Neural cell (in vitro differentiated cells): ENCODE measurements at regions not wholly inside any gene's neighbourhood (a gene's known extent, or its start where the extent isn't known, plus 50 kb on each side); places are given as distances from the start of the nearest gene placed in this dataset.

Experiments used
- H2AFZ ChIP-seq: fragments of 200-600, 300-800 bp; sonication (generic), shearing (Covaris generic); 2 replicates; pipeline ENCODE4 v1.6.0; 2014; ENCODE audit warnings: low read depth, mild to moderate bottlenecking, antibody characterized with exemption, low read length, moderate library complexity
- H3F3A ChIP-seq: fragments of 200-600 bp; shearing (Covaris generic); 2 replicates; pipeline ENCODE4 v1.6.1; 2016; ENCODE audit warnings: mild to moderate bottlenecking, moderate library complexity, mixed read lengths, antibody characterized with exemption, low read length; ENCODE audit not compliant: insufficient read depth, poor library complexity, severe bottlenecking
- H3K27ac ChIP-seq: fragments of 200-600, 300-800 bp; sonication (generic), shearing (Covaris generic); 2 replicates; pipeline ENCODE4 v1.5.1; 2014; ENCODE audit warnings: mild to moderate bottlenecking, low read length, moderate library complexity
- H3K27me3 ChIP-seq: fragments of 300-800, 200-600 bp; sonication (generic), shearing (Covaris generic); 2 replicates; pipeline ENCODE4 v1.6.0; 2014; ENCODE audit warnings: mild to moderate bottlenecking, low read depth, low read length, moderate library complexity; ENCODE audit not compliant: insufficient read depth
- H3K36me3 ChIP-seq: fragments of 300-800, 200-600 bp; sonication (generic), shearing (Covaris generic); 2 replicates; pipeline ENCODE4 v1.5.1; 2014; ENCODE audit warnings: mild to moderate bottlenecking, antibody characterized with exemption, low read length, moderate library complexity; ENCODE audit not compliant: insufficient read depth
- H3K4me2 ChIP-seq: fragments of 300-800, 200-600 bp; sonication (generic), shearing (Covaris generic); 2 replicates; pipeline ENCODE4 v1.6.0; 2014; ENCODE audit warnings: mild to moderate bottlenecking, low read length
- H3K4me3 ChIP-seq: fragments of 300-800, 200-600 bp; sonication (generic), shearing (Covaris generic); 2 replicates; pipeline ENCODE4 v1.5.1; 2014; ENCODE audit warnings: mild to moderate bottlenecking, low read length, moderate library complexity
- H3K79me2 ChIP-seq: fragments of 200-600 bp; shearing (Covaris generic); replicated peaks from 2 replicates; pipeline ENCODE4 v1.6.0; 2014; ENCODE audit warnings: mild to moderate bottlenecking, low read length, moderate library complexity; ENCODE audit not compliant: insufficient read depth
- H3K9ac ChIP-seq: fragments of 300-800, 200-600 bp; sonication (generic), shearing (Covaris generic); 2 replicates; pipeline ENCODE4 v1.6.1; 2016; ENCODE audit warnings: mild to moderate bottlenecking, low read length, mixed read lengths
- H3K9me2 ChIP-seq: fragments of 200-600 bp; shearing (Covaris generic); 2 replicates; pipeline ENCODE4 v1.6.1; 2016; ENCODE audit warnings: mild to moderate bottlenecking, low read length, mixed read lengths; ENCODE audit not compliant: insufficient read depth
- H3K9me3 ChIP-seq: fragments of 200-600, 300-800 bp; sonication (generic), shearing (Covaris generic); 2 replicates; pipeline ENCODE4 v1.6.1; 2016; ENCODE audit warnings: mild to moderate bottlenecking, mixed run types, low read length, moderate library complexity, mixed read lengths
- H4K20me1 ChIP-seq: fragments of 200-600 bp; shearing (Covaris generic); 2 replicates; pipeline ENCODE4 v1.6.1; 2016; ENCODE audit warnings: mild to moderate bottlenecking, mixed run types; ENCODE audit not compliant: insufficient read depth
- EP300 ChIP-seq: fragments of 450-650 bp; conservative IDR thresholded peaks from 2 replicates; pipeline ENCODE4 v1.6.1; 2014; ENCODE audit warnings: antibody characterized with exemption, mild to moderate bottlenecking, moderate library complexity; ENCODE audit not compliant: poor library complexity, severe bottlenecking
- EZH2 ChIP-seq: fragments of 200-600, 300-800 bp; shearing (Covaris generic), sonication (generic); IDR thresholded peaks from 2 replicates; pipeline ENCODE4 v1.6.1; 2014; ENCODE audit warnings: antibody characterized with exemption, low read length, borderline replicate concordance, mild to moderate bottlenecking; ENCODE audit not compliant: insufficient read depth, poor library complexity, severe bottlenecking
- MXI1 ChIP-seq: fragments of 450-650 bp; conservative IDR thresholded peaks from 2 replicates; pipeline ENCODE4 v1.6.1; 2014; ENCODE audit warnings: antibody characterized with exemption, mild to moderate bottlenecking; ENCODE audit not compliant: poor library complexity, severe bottlenecking
- POLR2AphosphoS5 ChIP-seq: IDR thresholded peaks from 2 replicates; pipeline ENCODE4 v1.6.1; 2012
- RAD21 ChIP-seq: fragments of 450-650 bp; conservative IDR thresholded peaks from 2 replicates; pipeline ENCODE4 v1.6.1; 2014; ENCODE audit warnings: antibody characterized with exemption, mild to moderate bottlenecking, moderate library complexity
- SMC3 ChIP-seq: fragments of 450-650 bp; conservative IDR thresholded peaks from 2 replicates; pipeline ENCODE4 v1.6.1; 2014; ENCODE audit warnings: antibody characterized with exemption, mild to moderate bottlenecking, moderate library complexity; ENCODE audit not compliant: poor library complexity
- TAF1 ChIP-seq: IDR thresholded peaks from 2 replicates; pipeline ENCODE4 v1.6.1; 2012; ENCODE audit warnings: low read depth
- TF ChIP-seq, protein P1 (sequence below): fragments of 450-650 bp; IDR thresholded peaks from 2 replicates; pipeline ENCODE4 v1.5.1; 2014; ENCODE audit warnings: antibody characterized with exemption, mild to moderate bottlenecking, moderate library complexity; ENCODE audit not compliant: poor library complexity, severe bottlenecking
- TF ChIP-seq, protein P2 (sequence below): IDR thresholded peaks from 2 replicates; pipeline ENCODE4 v1.6.1; 2012; ENCODE audit warnings: borderline replicate concordance

DNA sequence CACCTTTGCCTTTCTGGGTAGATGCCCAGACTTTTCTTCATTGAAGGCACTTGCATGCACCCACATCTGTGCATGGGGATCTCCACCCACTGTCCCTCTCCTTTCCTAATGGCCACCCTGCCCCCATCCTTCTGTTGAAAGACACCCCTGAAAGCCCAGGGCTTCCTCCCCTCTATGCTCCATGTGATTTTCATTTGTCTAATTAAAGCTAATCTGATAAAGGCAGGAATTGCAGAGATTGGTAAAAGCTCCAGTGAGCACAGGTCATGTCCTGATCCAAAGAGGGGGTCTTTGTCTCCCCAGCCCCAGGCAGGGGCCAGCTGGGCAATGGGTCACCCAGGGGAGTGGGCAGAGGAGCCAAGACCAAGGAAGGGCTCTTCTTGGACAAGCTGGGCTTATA is 107.6 kb upstream of the CD82 start (continued):
- TF ChIP-seq, protein P1, sequence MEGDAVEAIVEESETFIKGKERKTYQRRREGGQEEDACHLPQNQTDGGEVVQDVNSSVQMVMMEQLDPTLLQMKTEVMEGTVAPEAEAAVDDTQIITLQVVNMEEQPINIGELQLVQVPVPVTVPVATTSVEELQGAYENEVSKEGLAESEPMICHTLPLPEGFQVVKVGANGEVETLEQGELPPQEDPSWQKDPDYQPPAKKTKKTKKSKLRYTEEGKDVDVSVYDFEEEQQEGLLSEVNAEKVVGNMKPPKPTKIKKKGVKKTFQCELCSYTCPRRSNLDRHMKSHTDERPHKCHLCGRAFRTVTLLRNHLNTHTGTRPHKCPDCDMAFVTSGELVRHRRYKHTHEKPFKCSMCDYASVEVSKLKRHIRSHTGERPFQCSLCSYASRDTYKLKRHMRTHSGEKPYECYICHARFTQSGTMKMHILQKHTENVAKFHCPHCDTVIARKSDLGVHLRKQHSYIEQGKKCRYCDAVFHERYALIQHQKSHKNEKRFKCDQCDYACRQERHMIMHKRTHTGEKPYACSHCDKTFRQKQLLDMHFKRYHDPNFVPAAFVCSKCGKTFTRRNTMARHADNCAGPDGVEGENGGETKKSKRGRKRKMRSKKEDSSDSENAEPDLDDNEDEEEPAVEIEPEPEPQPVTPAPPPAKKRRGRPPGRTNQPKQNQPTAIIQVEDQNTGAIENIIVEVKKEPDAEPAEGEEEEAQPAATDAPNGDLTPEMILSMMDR = no peak

DNA sequence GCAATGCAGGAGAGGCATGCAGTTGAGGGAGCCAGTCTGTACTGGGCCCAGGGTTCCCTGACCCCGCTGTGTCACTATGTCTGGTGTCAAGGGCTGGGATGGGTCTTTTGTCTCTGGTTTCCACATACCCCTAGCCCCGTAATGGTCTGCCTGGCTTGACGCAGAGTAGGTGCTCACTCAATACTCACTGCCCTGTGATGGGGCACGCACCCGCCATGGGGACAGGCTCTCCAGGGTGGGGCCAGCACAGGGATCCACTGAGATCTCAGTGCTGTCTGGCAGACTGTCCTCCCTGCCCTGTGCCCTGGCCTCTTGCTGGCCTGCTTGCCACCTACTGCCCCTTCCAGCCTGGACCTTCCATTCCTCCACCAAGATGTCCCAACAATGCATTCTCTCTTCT is 101.7 kb upstream of the CD82 start:
- Histone ChIP-seq H3K27me3 (no peaks in the 10 kb centered on the region), H4K20me1 (no peaks in the 10 kb centered on the region), H3K4me2 (no peak overlapping the region), H3K4me3 (no peak overlapping the region), H3K36me3 (no peaks in the 10 kb centered on the region), H3K9me2 (no peaks in the 10 kb centered on the region), H3K27ac (no peak overlapping the region), H3K9ac (no peak overlapping the region), H3K9me3 (peaks cover 4% of the 10 kb centered on the region), H2AFZ (no peak overlapping the region), H3F3A (no peaks in the 10 kb centered on the region), H3K79me2 (no peaks in the 10 kb centered on the region)
- TF ChIP-seq EP300 = no peak
- no peak for TF ChIP-seq MXI1
- no peak for TF ChIP-seq POLR2AphosphoS5
- no peak for TF ChIP-seq RAD21
- TF ChIP-seq, protein P2, sequence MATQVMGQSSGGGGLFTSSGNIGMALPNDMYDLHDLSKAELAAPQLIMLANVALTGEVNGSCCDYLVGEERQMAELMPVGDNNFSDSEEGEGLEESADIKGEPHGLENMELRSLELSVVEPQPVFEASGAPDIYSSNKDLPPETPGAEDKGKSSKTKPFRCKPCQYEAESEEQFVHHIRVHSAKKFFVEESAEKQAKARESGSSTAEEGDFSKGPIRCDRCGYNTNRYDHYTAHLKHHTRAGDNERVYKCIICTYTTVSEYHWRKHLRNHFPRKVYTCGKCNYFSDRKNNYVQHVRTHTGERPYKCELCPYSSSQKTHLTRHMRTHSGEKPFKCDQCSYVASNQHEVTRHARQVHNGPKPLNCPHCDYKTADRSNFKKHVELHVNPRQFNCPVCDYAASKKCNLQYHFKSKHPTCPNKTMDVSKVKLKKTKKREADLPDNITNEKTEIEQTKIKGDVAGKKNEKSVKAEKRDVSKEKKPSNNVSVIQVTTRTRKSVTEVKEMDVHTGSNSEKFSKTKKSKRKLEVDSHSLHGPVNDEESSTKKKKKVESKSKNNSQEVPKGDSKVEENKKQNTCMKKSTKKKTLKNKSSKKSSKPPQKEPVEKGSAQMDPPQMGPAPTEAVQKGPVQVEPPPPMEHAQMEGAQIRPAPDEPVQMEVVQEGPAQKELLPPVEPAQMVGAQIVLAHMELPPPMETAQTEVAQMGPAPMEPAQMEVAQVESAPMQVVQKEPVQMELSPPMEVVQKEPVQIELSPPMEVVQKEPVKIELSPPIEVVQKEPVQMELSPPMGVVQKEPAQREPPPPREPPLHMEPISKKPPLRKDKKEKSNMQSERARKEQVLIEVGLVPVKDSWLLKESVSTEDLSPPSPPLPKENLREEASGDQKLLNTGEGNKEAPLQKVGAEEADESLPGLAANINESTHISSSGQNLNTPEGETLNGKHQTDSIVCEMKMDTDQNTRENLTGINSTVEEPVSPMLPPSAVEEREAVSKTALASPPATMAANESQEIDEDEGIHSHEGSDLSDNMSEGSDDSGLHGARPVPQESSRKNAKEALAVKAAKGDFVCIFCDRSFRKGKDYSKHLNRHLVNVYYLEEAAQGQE = no peak
- TF ChIP-seq, protein P1 = no peak
- TF ChIP-seq EZH2 = no peak
- TF ChIP-seq SMC3 = no peak
- TF ChIP-seq TAF1 = no peak

DNA sequence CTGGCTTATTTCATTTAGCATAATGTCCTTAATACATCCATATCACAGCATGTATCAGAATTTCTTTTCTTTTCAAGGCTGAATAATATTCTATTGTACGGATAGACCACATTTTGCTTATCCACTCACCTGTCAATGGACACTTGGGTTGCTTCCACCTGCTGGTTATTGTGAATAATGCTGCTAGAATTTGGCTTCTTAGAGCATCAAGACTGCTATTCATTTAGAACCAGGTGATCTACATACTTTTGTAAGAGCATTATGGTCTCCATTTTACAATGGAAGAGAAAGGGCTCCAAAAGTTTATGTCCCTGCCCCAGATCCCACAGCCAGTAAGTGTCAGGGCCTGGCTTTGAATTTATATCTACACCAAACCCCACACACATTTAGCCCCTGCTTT is 100.7 kb upstream of the CD82 start:
- Histone ChIP-seq H3K4me2 (no peak overlapping the region), H3K9me2 (no peaks in the 10 kb centered on the region), H4K20me1 (no peaks in the 10 kb centered on the region), H2AFZ (no peak overlapping the region), H3K27me3 (no peaks in the 10 kb centered on the region), H3K4me3 (no peak overlapping the region), H3K27ac (no peak overlapping the region), H3F3A (no peaks in the 10 kb centered on the region), H3K9me3 (peaks cover 4% of the 10 kb centered on the region), H3K9ac (no peak overlapping the region), H3K79me2 (no peaks in the 10 kb centered on the region), H3K36me3 (no peaks in the 10 kb centered on the region)
- TF ChIP-seq MXI1 (no peak), TAF1 (no peak), SMC3 (no peak), EP300 (no peak), POLR2AphosphoS5 (no peak), EZH2 (no peak), RAD21 (no peak)
- TF ChIP-seq, protein P2 = no peak
